ENCODE measurements at regions not wholly inside any gene's neighbourhood (a gene's known extent, or its start where the extent isn't known, plus 50 kb on each side); places are given as distances from the start of the nearest gene placed in this dataset.
"Not testable (repeated sequence)": the region's sequence is repeated elsewhere in the genome, so short reads cannot be mapped to it uniquely, and the experiment has no call there.

DNA sequence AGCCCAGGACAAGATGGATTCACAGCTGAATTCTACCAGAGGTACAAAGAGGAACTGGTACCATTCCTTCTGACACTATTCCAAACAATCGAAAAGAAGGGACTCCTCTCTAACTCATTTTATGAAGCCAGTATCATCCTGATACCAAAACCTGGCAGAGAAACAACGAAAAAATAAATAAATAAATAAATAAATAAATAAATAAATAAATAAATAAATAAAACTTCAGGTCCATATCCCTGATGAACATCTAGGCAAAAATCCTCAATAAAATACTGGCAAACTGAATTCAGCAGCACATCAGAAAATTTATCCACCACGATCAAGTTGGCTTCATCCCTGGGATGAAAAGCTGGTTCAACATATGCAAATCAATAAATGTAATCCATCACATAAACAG lies 1272.1 kb downstream of the FAM133A start:
- DNase-seq; in situ Hi-C loops (cut with MboI; ENCODE audit: low pct_unique_long_range_greater_than_20kb, low sequenced_read_pairs): not testable (repeated sequence)

GRCh38 chrX:94961730-94962129 lies 1287.7 kb downstream of the FAM133A start:
- no peak for DNase-seq
- in situ Hi-C loops (cut with MboI; ENCODE audit: low pct_unique_long_range_greater_than_20kb, low sequenced_read_pairs): no loop called here

GRCh38 chrX:94977562-94977961 lies 1303.6 kb downstream of the FAM133A start:
- DNase-seq: no peak
- in situ Hi-C loops (cut with MboI; ENCODE audit: low pct_unique_long_range_greater_than_20kb, low sequenced_read_pairs): no loop called here

DNA sequence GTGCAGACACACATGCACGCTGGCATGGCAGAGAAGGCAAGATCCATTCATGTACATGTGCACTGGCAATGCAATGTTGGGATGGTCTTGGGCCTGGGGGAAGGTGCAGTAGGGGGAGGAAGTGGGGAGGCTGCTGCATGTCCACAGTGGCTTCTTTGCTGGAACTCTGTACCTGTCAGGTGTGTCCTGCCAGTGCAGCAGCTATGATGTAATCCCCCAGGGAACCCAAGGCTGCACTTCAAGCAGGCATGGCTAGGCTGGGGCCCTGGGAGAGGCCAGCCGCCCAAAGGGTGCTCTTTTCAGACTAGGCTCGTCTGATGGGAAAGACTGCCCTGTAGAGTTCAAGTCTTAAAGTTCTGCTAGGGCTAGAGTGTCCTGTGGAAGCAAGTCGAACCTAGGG lies 1304.0 kb downstream of the FAM133A start:
- in situ Hi-C loops (cut with MboI; ENCODE audit: low pct_unique_long_range_greater_than_20kb, low sequenced_read_pairs): no loop called here
- DNase-seq: no peak

Measured in KBM-7 (cell line).